ENCODE measurements at regions not wholly inside any gene's neighbourhood (a gene's known extent, or its start where the extent isn't known, plus 50 kb on each side); places are given as distances from the start of the nearest gene placed in this dataset.
"Not testable (repeated sequence)": the region's sequence is repeated elsewhere in the genome, so short reads cannot be mapped to it uniquely, and the experiment has no call there.

DNA sequence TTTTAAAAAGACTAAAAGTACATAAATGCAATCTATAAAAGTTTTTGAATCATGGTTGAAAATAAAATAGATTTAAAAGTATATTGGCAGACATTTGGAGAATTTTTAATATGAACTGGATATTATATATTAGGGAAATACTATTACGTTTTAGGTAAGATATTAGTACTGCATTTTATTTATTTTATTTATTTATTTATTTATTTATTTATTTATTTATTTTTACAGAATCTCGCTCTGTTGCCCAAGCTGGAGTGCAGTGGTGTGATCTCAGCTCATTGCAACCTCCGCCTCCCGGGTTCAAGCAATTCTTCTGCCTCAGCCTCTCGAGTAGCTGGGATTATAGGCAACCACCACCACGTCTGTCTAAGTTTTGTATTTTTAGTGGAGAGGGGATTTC is 890.1 kb upstream of the MANEA start:
- DNase-seq: not testable (repeated sequence)

DNA sequence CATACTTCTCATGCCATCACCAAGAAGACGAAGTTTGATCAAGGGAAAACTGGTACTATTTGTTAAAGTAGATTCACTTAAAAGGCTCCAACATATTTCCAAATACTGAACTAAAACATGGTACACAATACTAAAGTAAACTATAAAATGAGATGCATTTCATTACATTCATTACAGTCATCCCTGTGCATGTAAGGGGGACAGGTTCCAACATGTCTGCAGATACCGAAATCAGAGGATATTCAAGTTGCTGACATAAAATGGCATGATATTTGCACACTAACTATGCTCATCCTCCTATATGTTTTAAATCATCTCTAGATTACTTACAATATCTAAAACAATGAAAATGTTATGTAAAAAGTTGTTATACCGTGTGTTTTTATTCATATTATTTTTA is 893.9 kb upstream of the MANEA start:
- no peak for DNase-seq

DNA sequence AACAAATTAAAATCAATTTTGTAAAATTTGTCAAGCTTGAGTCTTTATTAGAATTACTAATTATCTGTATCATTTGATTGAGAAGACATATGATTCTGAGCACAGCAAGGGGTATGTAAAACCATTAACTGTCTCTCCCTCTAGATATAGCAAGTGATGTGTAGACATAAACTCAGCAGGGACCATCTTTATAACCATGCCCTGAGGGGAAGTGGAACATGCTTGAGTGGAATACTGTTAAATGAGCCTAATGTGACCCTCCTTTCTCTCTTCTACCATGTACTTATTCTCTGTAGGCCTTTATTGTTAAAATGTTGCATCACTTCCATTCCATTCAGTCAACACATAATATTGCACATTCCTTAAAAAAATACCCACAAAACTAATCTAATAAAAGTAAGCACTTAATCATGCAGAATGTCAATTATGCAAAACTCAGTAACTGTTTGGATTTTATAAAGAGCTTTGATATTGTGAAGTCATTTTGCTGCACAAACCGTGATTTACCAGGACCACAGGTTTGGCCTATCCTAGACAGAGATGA is 896.6 kb upstream of the MANEA start:
- DNase-seq: no peak

DNA sequence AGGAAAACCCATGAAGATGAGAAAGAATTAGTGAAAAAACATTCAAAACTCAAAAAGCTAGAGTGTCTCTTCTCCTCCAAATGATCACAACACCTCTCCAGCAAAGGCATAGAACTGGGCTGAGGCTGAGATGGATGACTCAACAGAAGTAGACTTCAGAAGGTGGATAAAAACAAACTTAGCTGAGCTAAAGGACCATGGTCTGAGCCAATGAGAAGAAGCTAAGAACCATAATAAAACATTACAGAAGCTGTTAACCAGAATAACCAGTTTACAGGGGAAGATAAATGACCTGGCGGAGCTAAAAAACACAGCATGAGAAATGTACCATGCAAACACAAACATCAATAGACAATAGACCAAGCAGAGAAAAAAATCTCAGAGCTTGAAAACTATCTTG is 904.1 kb upstream of the MANEA start:
- DNase-seq: no peak

DNA sequence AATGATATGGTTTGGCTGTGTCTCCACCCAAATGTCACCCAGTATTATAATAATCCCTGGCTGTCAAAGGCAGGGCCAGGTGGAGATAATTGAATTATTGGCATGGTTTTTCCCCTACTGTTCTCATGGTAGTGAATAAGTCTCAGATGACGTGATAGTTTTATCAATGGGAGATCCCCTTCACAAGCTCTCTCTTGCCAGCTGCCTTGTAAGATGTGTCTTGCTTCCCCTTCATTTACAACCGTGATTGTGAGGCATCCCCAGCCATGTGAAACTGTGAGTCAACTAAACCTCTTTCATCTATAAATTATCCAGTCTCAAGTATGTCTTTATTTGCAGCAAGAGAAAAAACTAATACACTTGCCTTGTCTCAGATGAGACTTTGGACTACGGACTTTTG is 907.3 kb upstream of the MANEA start:
- no peak for DNase-seq

DNA sequence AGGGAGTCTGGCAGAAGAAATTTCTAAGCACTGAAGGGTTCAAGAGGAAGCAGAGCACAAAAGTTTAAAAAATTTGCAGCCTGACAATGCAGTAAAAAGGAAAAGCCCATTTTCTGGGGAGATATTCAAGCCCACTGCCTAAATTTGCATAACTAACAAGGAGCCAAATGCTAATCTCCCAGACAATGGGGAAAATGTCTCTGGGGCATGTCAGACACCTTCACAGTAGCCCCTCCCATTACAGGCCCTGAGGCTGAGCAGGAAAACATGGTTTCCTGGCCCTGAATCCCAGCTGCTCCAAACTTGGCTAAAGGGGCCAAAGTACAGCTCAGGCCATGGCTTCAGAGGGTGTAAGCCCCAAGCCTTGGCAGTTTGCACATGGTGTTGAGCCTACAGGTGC is 908.5 kb upstream of the MANEA start:
- DNase-seq: no peak

DNA sequence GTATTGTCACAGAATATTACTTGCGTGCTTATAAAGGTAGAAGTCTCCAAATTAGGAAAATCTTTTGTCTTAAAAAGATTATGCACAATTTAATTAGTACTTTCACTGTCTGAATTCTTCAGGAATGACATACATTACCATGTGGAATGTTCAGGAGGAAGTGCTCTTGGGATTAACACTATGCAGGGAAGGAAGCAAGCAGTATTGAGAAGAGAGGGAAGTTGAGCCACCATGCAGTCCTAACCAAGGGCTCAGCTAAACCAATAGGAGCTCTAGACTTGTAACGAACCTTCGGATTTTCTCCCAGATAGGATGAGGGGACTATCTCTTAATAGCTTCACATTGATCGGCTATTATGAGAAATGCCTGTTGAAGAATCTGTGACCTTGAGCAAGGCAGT is 918.4 kb upstream of the MANEA start:
- DNase-seq: no peak

DNA sequence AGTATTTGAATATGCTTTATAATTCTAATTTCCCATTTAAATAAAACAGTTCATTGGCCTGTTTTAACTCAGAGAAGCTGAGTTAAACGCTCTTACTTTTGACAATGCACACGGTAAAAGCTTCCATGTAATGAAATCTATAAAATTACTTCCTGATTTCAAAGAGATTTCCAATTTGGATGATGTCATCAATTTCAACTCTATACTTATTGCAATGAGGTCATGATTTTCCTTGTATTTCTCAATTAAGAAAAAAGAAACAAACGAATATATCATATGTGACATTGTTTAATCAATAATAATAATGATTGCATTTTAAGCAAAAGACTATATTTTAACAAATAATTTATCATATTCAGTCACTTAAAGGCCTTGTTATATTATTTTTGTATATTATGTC is 926.1 kb upstream of the MANEA start:
- no peak for DNase-seq

DNA sequence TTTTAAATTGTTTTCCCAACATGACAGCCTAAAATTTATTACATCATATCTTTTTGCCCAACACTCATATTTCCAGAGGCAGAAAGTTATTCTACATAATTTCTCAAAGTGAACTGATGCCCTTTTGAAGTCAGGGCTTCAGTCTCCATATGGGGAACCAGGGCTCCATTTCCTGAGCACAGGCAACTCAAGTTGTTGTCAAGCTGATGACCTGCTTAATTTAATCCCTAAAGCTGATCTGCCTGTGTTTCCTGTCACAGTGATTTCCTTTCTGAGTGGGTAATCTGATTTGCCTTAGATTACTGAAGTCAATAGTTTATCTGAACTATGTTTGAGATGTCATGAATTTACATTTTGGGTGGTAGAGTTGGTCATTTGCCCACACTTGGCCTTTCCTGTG is 932.1 kb upstream of the MANEA start:
- no peak for DNase-seq

DNA sequence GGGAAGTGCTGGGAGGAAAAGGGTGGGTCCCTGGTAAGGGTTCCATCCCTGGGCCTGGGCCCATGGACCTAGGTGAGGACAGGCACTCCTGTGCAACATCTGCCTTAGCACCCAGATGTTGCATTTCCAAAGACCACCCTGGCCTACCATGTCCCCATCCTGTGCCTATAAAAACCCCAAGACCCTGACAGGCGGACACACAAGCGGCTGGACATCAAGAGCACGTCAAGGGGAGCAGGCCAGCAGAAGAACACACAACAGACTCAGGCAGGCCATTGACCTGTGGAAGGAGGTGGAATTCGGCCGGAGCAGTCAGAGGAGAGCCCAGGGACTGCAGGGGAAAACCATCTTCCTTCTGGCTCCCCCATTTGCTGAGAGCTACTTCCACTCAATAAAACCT is 937.8 kb upstream of the MANEA start:
- no peak for DNase-seq

DNA sequence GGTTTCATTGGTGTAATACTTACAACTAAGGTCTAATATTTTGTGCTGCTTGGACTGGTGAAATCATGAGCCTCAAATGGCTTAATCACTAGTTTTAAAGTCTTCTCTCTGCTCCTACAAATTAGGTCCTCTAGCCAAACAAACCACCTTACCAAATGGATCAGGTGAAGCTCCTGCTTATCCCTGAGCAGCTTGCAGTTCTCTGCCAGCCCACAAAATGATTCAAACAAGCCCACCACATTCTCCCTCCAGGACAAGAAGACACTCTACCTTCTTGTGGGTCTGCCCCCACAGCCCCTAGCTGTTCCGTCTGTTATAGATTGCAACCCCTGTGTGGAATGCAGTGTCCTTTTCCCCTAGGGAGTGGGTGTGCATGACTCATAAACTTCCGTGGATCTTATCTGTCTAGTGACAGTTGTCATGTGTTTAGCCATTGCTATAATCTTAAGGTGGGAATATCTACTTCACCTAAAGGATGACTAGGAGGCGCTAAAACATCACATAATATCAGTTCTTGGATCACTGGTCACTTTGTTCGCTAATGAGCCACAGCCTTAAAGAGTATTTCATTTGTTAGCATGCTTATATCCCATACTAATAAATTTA is 940.5 kb upstream of the MANEA start:
- DNase-seq: no peak

DNA sequence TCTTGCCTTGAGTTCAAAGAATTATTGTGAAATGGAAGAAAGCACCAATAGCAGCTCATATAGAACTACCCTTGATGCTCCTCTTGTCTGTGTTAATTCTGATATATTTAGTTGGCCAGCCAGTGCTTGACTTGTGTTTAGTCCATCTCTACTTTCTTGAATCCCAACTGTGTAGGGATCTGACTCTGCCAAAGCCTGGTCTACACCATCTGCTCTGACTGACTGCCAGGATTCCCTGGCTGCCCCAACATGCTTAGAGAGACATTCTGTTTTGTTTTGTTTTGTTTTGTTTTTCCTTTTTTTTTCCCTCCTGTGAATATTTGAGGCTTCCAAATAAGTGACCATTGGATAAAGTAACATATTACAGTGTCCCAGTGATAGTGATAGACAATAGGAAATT is 953.7 kb upstream of the MANEA start:
- DNase-seq: no peak

DNA sequence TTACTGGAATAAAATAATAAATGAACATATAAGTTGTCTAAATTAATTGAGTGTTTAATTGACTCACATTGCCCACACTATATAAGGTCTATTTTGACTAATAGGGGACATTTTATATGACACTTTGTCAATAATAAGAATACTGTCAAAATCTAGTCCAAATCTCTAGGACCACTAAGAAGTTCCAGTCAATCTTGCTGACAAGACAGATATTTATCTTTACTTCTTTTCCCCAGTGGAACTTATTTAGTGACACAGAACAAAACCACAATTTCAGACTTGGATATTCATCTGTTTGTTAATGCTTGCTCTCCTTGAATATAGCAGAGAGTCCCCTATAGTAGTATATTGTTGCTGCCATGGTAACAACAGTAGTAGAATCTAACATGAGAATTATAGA is 954.6 kb upstream of the MANEA start:
- no peak for DNase-seq

DNA sequence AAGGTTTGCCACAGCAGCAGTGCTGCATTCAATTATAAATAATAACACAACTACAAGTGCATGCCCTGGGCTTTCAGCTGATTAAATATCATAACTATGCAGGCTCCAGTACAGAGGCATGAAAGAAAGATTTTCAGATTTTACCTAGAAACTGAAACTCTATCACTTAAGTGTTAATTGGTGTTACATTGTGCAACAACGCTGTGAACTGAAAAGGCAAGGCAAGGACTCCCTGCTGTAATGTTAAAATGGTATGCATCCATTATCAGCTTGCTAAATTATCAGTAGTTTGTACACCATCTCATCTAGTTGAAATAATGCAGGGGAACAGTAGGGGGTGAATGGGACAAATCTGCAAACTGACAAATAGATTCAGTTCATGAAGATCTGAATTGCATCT is 976.7 kb upstream of the MANEA start:
- no peak for DNase-seq

DNA sequence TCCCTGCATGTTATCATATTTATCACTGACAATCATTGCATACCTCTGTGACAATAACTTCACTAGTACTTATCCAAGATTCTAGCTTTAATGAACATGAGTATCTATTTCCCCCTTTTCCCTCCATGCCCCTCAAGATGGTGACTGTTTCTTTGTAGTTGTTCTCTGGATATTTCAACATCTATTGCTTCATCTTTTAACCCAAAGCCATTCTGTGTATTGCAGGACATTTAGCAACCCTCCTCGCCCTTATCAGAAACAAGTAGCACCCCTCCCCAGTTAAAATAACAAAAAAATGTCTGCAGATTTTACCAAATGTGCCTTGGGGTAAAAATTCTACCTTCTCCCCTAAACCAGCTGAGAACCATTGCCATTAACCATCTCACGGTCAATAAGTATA is 979.8 kb upstream of the MANEA start:
- DNase-seq: no peak

DNA sequence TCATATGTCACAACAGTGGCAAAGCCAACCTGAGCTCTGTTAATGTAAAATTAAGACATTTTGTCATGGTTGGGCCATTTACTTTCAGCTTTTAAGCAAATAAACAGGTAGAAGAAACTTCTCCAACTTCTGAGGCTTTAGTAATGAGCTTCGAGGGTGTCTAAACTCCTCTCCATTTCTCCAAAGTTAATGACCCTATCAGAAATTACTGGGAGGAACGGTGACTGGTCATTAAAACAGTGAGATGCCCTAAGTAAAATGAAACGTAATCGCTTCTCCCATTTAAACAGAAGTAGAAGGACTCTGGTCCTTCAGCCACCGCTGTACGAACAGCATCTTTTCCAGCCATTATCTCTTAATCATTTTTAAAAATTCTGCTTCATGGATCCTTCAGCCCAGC is 986.9 kb upstream of the MANEA start:
- no peak for DNase-seq

DNA sequence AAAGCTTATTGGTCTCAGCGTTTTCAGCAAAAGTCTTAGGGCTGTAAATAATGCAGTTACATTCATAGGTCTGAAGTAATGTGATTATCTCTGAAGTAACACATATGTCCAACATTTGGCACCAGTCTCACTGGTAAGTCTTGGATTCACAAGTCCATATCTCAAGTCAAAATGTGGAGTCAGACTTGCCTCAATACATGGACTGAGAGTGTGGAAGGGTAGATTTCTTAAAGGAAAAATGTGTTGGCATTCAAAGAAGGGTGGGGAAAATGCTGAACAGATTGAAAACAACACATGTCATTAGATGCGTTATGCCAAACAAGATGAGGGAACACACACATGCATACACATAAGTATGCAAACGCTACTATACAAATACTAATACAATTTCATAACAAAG is 989.0 kb upstream of the MANEA start:
- no peak for DNase-seq

DNA sequence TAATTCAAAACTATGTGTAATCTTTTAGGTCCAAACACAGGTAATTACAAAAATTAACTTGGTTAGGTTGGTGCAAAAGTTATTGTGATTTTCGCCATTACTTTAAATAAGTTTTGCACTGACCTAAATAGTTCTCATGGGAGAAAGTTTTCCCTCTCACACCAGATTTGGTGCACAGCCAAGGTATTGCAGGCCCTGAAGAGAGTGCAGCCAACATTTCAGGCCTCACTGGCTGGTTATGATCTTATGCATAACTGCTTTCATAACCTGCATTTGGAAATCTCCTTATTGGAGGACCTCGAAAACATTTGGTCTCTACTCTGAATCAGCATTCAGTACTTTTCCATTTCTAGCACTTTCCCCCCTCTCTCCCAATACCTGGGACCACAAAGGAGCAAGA is 993.1 kb upstream of the MANEA start:
- DNase-seq: no peak

DNA sequence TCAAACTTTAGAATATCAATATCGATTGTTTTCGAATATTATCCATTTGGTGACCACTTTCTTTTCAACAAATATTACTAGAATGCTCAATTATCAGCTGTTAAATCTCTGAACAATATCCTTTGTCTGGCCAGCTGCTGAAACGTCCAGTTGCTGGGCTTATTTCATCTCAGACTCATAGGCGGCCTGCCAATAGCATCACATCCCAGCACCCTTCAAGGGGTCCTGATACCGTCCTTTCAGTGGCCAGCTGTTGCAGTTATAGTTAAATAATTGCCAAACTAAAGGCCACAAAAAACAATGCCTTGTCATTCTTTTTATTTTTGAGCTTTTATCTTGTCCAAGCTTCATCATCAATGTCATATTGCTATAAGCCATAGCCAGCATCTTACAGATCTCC is 1006.8 kb upstream of the MANEA start:
- DNase-seq: peak; percentile 21 to 25

DNA sequence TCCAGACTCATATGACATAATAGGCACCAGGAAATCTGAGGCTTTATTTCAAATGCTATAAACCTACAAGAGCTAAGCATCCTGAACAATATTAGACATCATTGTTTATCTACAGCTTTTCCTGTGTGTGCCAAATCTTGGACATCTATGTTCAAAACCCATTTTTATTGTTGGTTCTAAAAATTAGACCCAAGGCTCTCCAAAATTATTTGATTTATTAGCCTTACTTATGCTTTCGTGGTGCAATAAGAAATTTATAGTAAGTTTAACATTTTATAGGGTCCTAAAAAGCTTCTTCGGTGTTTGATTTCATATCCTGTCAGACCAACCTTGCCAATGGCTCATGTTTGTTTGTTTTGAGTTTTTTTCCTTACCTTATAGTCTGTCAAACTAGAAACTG is 1014.5 kb upstream of the MANEA start:
- no peak for DNase-seq

DNA sequence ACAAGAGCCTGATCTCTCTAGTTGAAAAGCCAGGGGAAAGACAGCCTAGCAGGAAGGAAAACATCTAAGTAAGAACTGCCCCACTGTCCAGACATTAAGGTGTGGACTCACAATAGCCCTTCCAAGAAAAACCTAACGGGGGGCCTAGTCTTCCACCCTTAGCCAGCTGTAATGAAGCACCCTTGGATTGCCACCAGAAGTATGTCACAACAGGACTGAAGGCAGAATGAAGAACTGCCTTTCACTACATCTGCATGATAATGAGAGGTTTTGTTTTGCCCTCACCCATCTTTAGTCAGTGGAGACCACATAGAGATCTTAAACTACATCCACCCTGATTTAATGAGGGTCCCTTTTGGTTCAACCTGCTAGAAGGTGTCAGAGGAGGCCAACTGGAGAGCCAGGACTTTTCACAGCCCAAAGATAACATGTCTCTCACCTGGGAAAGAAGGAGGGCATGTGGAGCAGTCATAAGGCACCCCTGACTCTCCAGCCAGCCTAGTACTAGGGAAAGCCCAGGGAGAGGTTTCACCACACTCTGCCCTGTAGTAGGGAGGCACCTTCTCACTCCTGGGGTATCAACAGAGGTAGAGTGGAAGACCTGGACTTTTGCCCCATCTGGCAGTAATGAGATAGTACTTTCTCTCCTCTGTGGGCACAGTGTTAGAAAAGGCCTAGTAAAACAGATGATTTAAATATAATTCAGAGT is 1017.4 kb upstream of the MANEA start:
- no peak for DNase-seq

DNA sequence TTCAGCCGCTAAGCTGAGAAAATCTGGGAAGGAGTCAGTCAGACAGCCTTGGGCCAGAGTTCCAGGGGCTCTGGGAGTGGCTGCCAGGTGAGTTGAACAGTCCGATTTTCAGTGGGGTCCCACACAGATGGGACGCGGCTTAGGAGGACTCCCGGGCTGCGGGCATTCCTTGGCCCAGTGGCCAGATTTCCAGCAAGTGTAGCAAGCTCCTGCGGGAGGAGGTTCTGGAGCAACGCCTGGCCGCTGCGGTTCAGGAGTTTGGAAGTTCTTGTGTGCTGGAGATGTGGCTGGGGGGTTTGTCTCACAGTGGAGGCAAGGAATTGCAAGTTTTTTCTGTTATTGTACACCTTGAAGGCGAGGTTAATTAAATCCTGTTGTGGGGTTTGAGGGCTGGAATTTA is 1020.1 kb upstream of the MANEA start:
- not testable (repeated sequence) for DNase-seq

DNA sequence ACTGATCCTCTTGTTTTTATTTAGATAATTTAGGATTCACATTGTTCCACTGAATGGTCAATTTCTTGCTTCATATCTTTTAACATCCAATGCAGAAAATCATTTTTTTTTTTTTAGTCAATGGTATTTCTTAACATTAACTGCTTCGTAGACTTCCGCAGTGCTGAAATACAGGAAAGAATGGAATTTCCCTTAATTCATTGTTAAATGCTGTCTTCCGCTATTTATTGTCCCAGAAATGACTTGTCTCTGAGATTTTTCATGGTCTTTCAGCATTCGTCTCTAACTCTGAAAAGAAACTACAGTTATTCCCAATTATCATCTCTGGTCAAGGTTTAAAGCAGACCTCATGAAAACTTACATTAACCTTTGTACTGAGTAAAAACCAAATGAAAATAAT is 1029.1 kb upstream of the MANEA start:
- no peak for DNase-seq

DNA sequence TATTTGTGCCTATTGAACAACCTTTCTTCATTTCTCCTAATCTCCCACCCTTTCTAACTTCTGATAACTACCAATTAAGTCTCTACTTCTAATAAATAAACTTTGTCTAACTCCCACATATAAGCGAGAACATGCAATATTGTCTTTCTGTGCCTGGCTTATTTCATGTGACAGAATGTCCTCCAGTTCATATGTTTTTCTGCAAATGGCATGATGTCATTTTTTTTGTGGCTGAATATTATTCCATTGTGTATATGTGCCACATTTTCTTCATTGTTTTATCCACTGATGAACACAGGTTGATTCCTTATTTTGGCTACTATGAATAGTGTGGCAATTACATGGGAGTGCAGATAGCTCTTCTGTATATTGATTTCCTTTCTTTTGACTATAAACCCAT is 1041.5 kb upstream of the MANEA start:
- no peak for DNase-seq

DNA sequence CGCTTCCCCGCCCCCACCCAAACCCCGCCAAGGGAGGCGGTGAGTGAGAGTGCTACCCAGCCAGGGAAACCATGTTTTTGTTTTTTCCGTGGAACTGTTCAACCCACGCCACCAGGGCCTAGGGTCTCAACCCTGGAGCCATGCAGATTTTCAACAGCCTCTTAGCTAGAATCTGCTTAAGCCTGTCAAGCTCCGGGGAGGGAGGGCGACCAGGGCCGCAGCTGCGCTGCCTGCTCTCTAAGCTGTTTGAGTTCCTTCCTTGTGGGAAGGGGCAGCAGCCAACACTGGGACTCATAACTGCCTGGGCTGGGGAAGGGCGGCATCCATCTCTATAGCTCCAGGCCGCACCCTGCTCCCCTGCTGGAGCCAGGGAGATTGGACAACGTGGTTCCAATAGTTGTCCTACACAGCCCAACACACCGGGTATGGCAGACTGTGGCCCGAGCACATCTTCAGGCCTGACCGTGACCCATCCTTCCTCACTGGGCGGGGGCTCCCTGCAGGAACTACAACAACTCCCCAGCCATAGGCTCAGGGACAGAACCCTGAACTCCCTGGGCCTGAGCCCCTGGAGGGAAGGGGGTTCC is 1065.7 kb upstream of the MANEA start:
- DNase-seq: no peak

Data from hippocampal formation (tissue), 2 donors.